Fibroblast of lung (primary cell): ENCODE measurements at regions not wholly inside any gene's neighbourhood (a gene's known extent, or its start where the extent isn't known, plus 50 kb on each side); places are given as distances from the start of the nearest gene placed in this dataset.

Experiments used
- EZH2 ChIP-seq: IDR thresholded peaks from 2 replicates; pipeline ENCODE4 v1.5.1; 2012; ENCODE audit warnings: low read length, control low read depth, mild to moderate bottlenecking; ENCODE audit errors: missing control alignments
- TF ChIP-seq, protein P1 (sequence below), 2 donors: IDR thresholded peaks in 1 of 2; conservative IDR thresholded peaks in 1 of 2; 1 replicate in 1 of 2; 2 replicates in 1 of 2; pipeline ENCODE4 v1.5.1; 2011 to 2012; ENCODE audit warnings: low read length in 2 of 2, control low read depth in 1 of 2, inconsistent platforms in 1 of 2, low read depth in 1 of 2, mild to moderate bottlenecking in 1 of 2

GRCh38 chr17:70370816-70371215 is 201.5 kb downstream of the KCNJ2 start:
- TF ChIP-seq, protein P1, sequence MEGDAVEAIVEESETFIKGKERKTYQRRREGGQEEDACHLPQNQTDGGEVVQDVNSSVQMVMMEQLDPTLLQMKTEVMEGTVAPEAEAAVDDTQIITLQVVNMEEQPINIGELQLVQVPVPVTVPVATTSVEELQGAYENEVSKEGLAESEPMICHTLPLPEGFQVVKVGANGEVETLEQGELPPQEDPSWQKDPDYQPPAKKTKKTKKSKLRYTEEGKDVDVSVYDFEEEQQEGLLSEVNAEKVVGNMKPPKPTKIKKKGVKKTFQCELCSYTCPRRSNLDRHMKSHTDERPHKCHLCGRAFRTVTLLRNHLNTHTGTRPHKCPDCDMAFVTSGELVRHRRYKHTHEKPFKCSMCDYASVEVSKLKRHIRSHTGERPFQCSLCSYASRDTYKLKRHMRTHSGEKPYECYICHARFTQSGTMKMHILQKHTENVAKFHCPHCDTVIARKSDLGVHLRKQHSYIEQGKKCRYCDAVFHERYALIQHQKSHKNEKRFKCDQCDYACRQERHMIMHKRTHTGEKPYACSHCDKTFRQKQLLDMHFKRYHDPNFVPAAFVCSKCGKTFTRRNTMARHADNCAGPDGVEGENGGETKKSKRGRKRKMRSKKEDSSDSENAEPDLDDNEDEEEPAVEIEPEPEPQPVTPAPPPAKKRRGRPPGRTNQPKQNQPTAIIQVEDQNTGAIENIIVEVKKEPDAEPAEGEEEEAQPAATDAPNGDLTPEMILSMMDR (conservative IDR thresholded peaks at IDR 0.05 in 1 of 2, IDR thresholded peaks at IDR 0.05 in 1 of 2; ENCODE audit: low read depth in 1 of 2, low read length in 2 of 2) = no peak
- no peak for TF ChIP-seq EZH2
